ENCODE measurements at regions not wholly inside any gene's neighbourhood (a gene's known extent, or its start where the extent isn't known, plus 50 kb on each side); places are given as distances from the start of the nearest gene placed in this dataset.

DNA sequence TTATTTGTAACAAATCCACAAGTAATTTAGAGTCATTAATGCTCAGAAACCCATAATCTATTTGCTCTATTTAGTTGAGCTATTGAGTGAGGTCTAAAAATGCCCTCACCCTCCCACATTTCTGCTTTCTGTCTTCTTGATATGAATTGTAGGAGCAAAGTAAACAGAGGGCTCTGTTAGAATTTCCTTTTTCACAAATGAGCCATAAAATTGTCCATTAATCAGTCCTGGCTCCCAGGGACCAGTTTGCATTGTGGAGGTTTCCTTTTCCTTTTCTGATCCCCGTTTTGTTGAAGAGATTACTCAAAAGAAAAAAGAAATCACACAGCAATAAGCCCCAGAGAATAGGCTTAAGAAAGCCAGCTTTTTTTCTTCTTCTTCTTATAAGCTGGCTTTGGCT is 476.7 kb downstream of the EPHA4 start (continued):
- TF ChIP-seq, protein P1, sequence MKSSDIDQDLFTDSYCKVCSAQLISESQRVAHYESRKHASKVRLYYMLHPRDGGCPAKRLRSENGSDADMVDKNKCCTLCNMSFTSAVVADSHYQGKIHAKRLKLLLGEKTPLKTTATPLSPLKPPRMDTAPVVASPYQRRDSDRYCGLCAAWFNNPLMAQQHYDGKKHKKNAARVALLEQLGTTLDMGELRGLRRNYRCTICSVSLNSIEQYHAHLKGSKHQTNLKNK (CRISPR knock-in tag; IDR thresholded peaks at IDR 0.05) = no peak
- TF ChIP-seq ZNF138 (CRISPR knock-in tag; conservative IDR thresholded peaks at IDR 0.05) (no peak), ZNF317 (CRISPR knock-in tag; IDR thresholded peaks at IDR 0.05; ENCODE audit: borderline replicate concordance, low read depth) (no peak), NFYB (CRISPR knock-in tag; conservative IDR thresholded peaks at IDR 0.05; ENCODE audit: low read depth) (no peak)
- TF ChIP-seq, protein P2, sequence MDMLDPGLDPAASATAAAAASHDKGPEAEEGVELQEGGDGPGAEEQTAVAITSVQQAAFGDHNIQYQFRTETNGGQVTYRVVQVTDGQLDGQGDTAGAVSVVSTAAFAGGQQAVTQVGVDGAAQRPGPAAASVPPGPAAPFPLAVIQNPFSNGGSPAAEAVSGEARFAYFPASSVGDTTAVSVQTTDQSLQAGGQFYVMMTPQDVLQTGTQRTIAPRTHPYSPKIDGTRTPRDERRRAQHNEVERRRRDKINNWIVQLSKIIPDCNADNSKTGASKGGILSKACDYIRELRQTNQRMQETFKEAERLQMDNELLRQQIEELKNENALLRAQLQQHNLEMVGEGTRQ (CRISPR knock-in tag; IDR thresholded peaks at IDR 0.05) = no peak
- TF ChIP-seq, protein P3, sequence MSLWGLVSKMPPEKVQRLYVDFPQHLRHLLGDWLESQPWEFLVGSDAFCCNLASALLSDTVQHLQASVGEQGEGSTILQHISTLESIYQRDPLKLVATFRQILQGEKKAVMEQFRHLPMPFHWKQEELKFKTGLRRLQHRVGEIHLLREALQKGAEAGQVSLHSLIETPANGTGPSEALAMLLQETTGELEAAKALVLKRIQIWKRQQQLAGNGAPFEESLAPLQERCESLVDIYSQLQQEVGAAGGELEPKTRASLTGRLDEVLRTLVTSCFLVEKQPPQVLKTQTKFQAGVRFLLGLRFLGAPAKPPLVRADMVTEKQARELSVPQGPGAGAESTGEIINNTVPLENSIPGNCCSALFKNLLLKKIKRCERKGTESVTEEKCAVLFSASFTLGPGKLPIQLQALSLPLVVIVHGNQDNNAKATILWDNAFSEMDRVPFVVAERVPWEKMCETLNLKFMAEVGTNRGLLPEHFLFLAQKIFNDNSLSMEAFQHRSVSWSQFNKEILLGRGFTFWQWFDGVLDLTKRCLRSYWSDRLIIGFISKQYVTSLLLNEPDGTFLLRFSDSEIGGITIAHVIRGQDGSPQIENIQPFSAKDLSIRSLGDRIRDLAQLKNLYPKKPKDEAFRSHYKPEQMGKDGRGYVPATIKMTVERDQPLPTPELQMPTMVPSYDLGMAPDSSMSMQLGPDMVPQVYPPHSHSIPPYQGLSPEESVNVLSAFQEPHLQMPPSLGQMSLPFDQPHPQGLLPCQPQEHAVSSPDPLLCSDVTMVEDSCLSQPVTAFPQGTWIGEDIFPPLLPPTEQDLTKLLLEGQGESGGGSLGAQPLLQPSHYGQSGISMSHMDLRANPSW (CRISPR knock-in tag; conservative IDR thresholded peaks at IDR 0.05; ENCODE audit: low read depth) = no peak
- TF ChIP-seq, protein P4, sequence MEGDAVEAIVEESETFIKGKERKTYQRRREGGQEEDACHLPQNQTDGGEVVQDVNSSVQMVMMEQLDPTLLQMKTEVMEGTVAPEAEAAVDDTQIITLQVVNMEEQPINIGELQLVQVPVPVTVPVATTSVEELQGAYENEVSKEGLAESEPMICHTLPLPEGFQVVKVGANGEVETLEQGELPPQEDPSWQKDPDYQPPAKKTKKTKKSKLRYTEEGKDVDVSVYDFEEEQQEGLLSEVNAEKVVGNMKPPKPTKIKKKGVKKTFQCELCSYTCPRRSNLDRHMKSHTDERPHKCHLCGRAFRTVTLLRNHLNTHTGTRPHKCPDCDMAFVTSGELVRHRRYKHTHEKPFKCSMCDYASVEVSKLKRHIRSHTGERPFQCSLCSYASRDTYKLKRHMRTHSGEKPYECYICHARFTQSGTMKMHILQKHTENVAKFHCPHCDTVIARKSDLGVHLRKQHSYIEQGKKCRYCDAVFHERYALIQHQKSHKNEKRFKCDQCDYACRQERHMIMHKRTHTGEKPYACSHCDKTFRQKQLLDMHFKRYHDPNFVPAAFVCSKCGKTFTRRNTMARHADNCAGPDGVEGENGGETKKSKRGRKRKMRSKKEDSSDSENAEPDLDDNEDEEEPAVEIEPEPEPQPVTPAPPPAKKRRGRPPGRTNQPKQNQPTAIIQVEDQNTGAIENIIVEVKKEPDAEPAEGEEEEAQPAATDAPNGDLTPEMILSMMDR (IDR thresholded peaks at IDR 0.05) = no peak

DNA sequence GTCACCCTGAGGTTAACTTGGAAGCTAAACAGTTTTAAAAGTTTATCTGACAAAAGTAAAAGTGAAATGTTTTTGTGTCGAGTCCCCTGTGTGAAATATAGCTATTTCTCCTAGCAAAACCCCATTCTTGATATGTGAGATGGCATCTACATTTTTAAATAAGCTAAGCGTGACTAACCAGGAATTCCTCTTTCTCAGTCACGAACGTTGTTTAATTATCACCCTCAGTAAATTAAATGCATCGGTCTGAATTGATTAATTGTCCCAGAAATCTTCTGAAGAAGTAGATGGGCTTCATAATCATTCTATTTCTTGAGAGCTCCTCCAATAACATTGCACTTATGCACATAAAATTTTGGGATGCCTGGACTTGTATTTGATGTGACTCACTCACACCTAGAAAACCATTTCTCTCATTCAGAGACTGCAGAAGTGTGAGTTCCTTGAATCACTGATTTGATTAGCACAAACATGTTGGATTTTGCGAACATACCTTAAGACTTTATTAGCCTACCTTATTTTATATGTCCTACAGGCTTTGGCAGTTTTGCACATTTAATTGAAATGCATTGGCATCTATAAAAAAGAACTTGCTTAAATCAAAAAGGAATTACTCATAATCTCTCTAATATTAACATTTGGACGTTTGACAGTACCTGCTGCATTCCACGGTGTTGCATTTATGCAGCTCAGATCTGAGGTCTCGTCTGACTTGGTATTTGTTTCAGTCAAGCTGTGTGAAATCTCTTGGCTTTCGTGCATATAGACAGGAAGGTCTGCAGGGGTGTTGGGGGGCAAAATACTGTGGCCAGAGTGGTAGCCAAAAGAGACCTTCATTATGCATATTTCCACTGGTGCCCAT is 475.2 kb downstream of the EPHA4 start:
- POLR2A ChIA-PET = no interaction called here
- Mint-ChIP-seq H3K4me1 (peaks cover 4% of the 10 kb centered on the region), H3K27ac (no peak overlapping the region), H3K4me3 (no peak overlapping the region), H3K27me3 (ENCODE audit: low read depth) (no peaks in the 10 kb centered on the region), H3K9me3 (no peaks in the 10 kb centered on the region), H3K36me3 (no peaks in the 10 kb centered on the region)
- ATAC-seq (no peak), DNase-seq (ENCODE audit: low spot score) (no peak)
- TF ChIP-seq JUN (CRISPR knock-in tag; IDR thresholded peaks at IDR 0.05) (no peak), HMGA2 (CRISPR knock-in tag; IDR thresholded peaks at IDR 0.05) (no peak), NFE2L1 (CRISPR knock-in tag; IDR thresholded peaks at IDR 0.05) (no peak), SOX15 (CRISPR knock-in tag; IDR thresholded peaks at IDR 0.05) (no peak), FOXK1 (CRISPR knock-in tag; IDR thresholded peaks at IDR 0.05) (no peak), FOXJ3 (CRISPR knock-in tag; IDR thresholded peaks at IDR 0.05; ENCODE audit: borderline replicate concordance) (no peak)
- CTCF ChIA-PET = no interaction called here

DNA sequence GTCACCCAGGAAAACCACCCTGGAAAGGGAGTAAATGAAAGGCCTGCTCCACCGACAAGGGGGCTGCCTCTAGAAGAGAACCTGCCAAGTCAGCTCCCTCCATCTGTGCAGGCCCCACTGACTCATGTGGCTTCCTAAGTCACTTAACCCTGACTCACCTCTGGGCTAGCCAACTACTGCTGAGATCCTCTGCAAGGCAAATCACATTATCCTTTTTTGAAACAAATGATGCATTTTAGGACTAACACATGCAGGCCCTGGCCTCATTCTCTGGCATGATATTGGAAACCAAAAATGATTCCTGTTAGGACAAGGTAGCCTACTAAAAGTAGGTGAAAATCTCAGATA is 474.6 kb downstream of the EPHA4 start:
- ATAC-seq = no peak
- Mint-ChIP-seq H3K4me3 (no peak overlapping the region), H3K4me1 (peaks cover 4% of the 10 kb centered on the region), H3K27me3 (ENCODE audit: low read depth) (no peaks in the 10 kb centered on the region), H3K27ac (no peak overlapping the region), H3K36me3 (no peaks in the 10 kb centered on the region), H3K9me3 (no peaks in the 10 kb centered on the region)
- ChIA-PET POLR2A (no interaction called here), CTCF (no interaction called here)
- DNase-seq (ENCODE audit: low spot score) = no peak
- TF ChIP-seq, protein P5, sequence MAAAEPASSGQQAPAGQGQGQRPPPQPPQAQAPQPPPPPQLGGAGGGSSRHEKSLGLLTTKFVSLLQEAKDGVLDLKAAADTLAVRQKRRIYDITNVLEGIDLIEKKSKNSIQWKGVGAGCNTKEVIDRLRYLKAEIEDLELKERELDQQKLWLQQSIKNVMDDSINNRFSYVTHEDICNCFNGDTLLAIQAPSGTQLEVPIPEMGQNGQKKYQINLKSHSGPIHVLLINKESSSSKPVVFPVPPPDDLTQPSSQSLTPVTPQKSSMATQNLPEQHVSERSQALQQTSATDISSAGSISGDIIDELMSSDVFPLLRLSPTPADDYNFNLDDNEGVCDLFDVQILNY (CRISPR knock-in tag; IDR thresholded peaks at IDR 0.05) = no peak
- TF ChIP-seq SP1 (CRISPR knock-in tag; conservative IDR thresholded peaks at IDR 0.05) (no peak), MYBL2 (CRISPR knock-in tag; IDR thresholded peaks at IDR 0.05) (no peak), PRRX2 (CRISPR knock-in tag; IDR thresholded peaks at IDR 0.05) (no peak), TEAD4 (CRISPR knock-in tag; IDR thresholded peaks at IDR 0.05) (no peak), NFYB (CRISPR knock-in tag; conservative IDR thresholded peaks at IDR 0.05; ENCODE audit: low read depth) (no peak), EMX1 (CRISPR knock-in tag; IDR thresholded peaks at IDR 0.05) (no peak)
- TF ChIP-seq, protein P6, sequence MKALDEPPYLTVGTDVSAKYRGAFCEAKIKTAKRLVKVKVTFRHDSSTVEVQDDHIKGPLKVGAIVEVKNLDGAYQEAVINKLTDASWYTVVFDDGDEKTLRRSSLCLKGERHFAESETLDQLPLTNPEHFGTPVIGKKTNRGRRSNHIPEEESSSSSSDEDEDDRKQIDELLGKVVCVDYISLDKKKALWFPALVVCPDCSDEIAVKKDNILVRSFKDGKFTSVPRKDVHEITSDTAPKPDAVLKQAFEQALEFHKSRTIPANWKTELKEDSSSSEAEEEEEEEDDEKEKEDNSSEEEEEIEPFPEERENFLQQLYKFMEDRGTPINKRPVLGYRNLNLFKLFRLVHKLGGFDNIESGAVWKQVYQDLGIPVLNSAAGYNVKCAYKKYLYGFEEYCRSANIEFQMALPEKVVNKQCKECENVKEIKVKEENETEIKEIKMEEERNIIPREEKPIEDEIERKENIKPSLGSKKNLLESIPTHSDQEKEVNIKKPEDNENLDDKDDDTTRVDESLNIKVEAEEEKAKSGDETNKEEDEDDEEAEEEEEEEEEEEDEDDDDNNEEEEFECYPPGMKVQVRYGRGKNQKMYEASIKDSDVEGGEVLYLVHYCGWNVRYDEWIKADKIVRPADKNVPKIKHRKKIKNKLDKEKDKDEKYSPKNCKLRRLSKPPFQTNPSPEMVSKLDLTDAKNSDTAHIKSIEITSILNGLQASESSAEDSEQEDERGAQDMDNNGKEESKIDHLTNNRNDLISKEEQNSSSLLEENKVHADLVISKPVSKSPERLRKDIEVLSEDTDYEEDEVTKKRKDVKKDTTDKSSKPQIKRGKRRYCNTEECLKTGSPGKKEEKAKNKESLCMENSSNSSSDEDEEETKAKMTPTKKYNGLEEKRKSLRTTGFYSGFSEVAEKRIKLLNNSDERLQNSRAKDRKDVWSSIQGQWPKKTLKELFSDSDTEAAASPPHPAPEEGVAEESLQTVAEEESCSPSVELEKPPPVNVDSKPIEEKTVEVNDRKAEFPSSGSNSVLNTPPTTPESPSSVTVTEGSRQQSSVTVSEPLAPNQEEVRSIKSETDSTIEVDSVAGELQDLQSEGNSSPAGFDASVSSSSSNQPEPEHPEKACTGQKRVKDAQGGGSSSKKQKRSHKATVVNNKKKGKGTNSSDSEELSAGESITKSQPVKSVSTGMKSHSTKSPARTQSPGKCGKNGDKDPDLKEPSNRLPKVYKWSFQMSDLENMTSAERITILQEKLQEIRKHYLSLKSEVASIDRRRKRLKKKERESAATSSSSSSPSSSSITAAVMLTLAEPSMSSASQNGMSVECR (CRISPR knock-in tag; IDR thresholded peaks at IDR 0.05; ENCODE audit: borderline replicate concordance) = no peak
- TF ChIP-seq, protein P7, sequence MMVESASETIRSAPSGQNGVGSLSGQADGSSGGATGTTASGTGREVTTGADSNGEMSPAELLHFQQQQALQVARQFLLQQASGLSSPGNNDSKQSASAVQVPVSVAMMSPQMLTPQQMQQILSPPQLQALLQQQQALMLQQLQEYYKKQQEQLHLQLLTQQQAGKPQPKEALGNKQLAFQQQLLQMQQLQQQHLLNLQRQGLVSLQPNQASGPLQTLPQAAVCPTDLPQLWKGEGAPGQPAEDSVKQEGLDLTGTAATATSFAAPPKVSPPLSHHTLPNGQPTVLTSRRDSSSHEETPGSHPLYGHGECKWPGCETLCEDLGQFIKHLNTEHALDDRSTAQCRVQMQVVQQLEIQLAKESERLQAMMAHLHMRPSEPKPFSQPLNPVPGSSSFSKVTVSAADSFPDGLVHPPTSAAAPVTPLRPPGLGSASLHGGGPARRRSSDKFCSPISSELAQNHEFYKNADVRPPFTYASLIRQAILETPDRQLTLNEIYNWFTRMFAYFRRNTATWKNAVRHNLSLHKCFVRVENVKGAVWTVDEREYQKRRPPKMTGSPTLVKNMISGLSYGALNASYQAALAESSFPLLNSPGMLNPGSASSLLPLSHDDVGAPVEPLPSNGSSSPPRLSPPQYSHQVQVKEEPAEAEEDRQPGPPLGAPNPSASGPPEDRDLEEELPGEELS (CRISPR knock-in tag; IDR thresholded peaks at IDR 0.05) = no peak

Data from WTC11 (cell line).